ENCODE measurements at regions not wholly inside any gene's neighbourhood (a gene's known extent, or its start where the extent isn't known, plus 50 kb on each side); places are given as distances from the start of the nearest gene placed in this dataset.

- CTCF ChIA-PET: interaction anchor here (1.1 kb wide), 1 partner anchor 13 kb away, joined by 3 read pairs; no protein-coding TSS in a partner anchor
- DNase-seq (no peak), ATAC-seq (no peak)
- Mint-ChIP-seq H3K4me3 (no peak overlapping the region), H3K4me1 (peaks cover 0 to 11% (median 2%) of the 10 kb centered on the region in 7 donors), H3K9me3 (peaks cover 0 to under 1% (median 0%) of the 10 kb centered on the region in 11 donors), H3K27ac (no peak overlapping the region), H3K27me3 (peaks cover 0 to 4% (median 0%) of the 10 kb centered on the region in 5 donors), H3K36me3 (no peaks in the 10 kb centered on the region)
- H3K4me1 ChIP-seq (ENCODE audit: control insufficient read depth in 2 of 2, insufficient read depth in 2 of 2, low read length in 2 of 2): no peaks in the 10 kb centered on the region
- H3K36me3 ChIP-seq (ENCODE audit: control insufficient read depth in 2 of 3, insufficient read depth in 3 of 3, low read length in 3 of 3): no peaks in the 10 kb centered on the region
- no peak overlapping the region for H3K4me3 ChIP-seq (ENCODE audit: low read length)
- H3K27ac ChIP-seq (ENCODE audit: low read depth, low read length): no peak overlapping the region
- POLR2A ChIA-PET: no interaction called here
- H3K27me3 ChIP-seq (ENCODE audit: control insufficient read depth in 2 of 2, insufficient read depth in 2 of 2, low read length in 2 of 2): no peaks in the 10 kb centered on the region
- intact Hi-C loops (cut with micrococcal nuclease): no loop called here
- H3K9me3 ChIP-seq (ENCODE audit: control insufficient read depth in 2 of 3, low read length in 3 of 3): no peaks in the 10 kb centered on the region
Observed at GRCh38 chr21:15496911-15497310, 232.9 kb upstream of the USP25 start.

- no peak overlapping the region for H3K27ac Mint-ChIP-seq
- H3K4me3 Mint-ChIP-seq: no peak overlapping the region
- peaks cover 0 to 4% (median 0%) of the 10 kb centered on the region in 5 donors for H3K27me3 Mint-ChIP-seq
- no peak for ATAC-seq
- no peak overlapping the region for H3K4me3 ChIP-seq (ENCODE audit: low read length)
- no peaks in the 10 kb centered on the region for H3K36me3 Mint-ChIP-seq
- CTCF ChIA-PET: no interaction called here
- H3K27me3 ChIP-seq (ENCODE audit: control insufficient read depth in 2 of 2, insufficient read depth in 2 of 2, low read length in 2 of 2): no peaks in the 10 kb centered on the region
- H3K27ac ChIP-seq (ENCODE audit: low read depth, low read length): no peak overlapping the region
- H3K9me3 ChIP-seq (ENCODE audit: control insufficient read depth in 2 of 3, low read length in 3 of 3): no peaks in the 10 kb centered on the region
- POLR2A ChIA-PET: interaction anchor here (2.4 kb wide), 1 partner anchor 11 kb away, joined by 6 read pairs; no protein-coding TSS in a partner anchor
- H3K4me1 Mint-ChIP-seq: peaks cover 0 to 11% (median under 1%) of the 10 kb centered on the region in 7 donors
- intact Hi-C loops (cut with micrococcal nuclease): no loop called here
- H3K4me1 ChIP-seq (ENCODE audit: control insufficient read depth in 2 of 2, insufficient read depth in 2 of 2, low read length in 2 of 2): no peaks in the 10 kb centered on the region
- H3K9me3 Mint-ChIP-seq: peaks cover 0 to 5% (median 0%) of the 10 kb centered on the region in 11 donors
- DNase-seq: no peak
- no peaks in the 10 kb centered on the region for H3K36me3 ChIP-seq (ENCODE audit: control insufficient read depth in 2 of 3, insufficient read depth in 3 of 3, low read length in 3 of 3)
Observed at GRCh38 chr21:15498455-15498854, 231.3 kb upstream of the USP25 start.

GRCh38 chr21:15506086-15506485 is 223.7 kb upstream of the USP25 start:
- POLR2A ChIA-PET: no interaction called here
- H3K9me3 Mint-ChIP-seq: peaks cover 0 to 5% (median 0%) of the 10 kb centered on the region in 11 donors
- intact Hi-C loops (cut with micrococcal nuclease): no loop called here

GRCh38 chr21:15508554-15508953 is 221.2 kb upstream of the USP25 start:
- Histone ChIP-seq H3K4me3 (ENCODE audit: low read length) (no peak overlapping the region), H3K36me3 (ENCODE audit: control insufficient read depth in 2 of 3, insufficient read depth in 3 of 3, low read length in 3 of 3) (no peaks in the 10 kb centered on the region), H3K9me3 (ENCODE audit: control insufficient read depth in 2 of 3, low read length in 3 of 3) (no peaks in the 10 kb centered on the region), H3K27ac (ENCODE audit: low read depth, low read length) (no peak overlapping the region), H3K4me1 (ENCODE audit: control insufficient read depth in 2 of 2, insufficient read depth in 2 of 2, low read length in 2 of 2) (peaks cover 9 to 15% of the 10 kb centered on the region in 2 donors), H3K27me3 (ENCODE audit: control insufficient read depth in 2 of 2, insufficient read depth in 2 of 2, low read length in 2 of 2) (no peaks in the 10 kb centered on the region)
- no peak for DNase-seq
- ChIA-PET CTCF (interaction anchor here (1.7 kb wide), 1 partner anchor 26 kb away, joined by 6 read pairs; no protein-coding TSS in a partner anchor), POLR2A (interaction anchor here (1.6 to 1.9 kb wide), 2 partner anchors 9 to 444 kb away, joined by 4 to 6 read pairs; partner anchors contain the start of gene NRIP1)
- peak; percentile 60 for ATAC-seq
- intact Hi-C loops (cut with micrococcal nuclease): no loop called here
- peaks cover 0 to 13% (median 7%) of the 10 kb centered on the region in 7 donors for H3K4me1 Mint-ChIP-seq
- H3K27me3 Mint-ChIP-seq: no peaks in the 10 kb centered on the region
- no peak overlapping the region for H3K4me3 Mint-ChIP-seq
- peaks cover 0 to 4% (median 0%) of the 10 kb centered on the region in 5 donors for H3K36me3 Mint-ChIP-seq
- peaks cover 0 to 3% (median 0%) of the 10 kb centered on the region in 11 donors for H3K9me3 Mint-ChIP-seq
- H3K27ac Mint-ChIP-seq: no peak overlapping the region

More at GRCh38 chr21:15506086-15506485, 223.7 kb upstream of the USP25 start:
- Histone ChIP-seq H3K36me3 (ENCODE audit: control insufficient read depth in 2 of 3, insufficient read depth in 3 of 3, low read length in 3 of 3) (no peaks in the 10 kb centered on the region), H3K4me1 (ENCODE audit: control insufficient read depth in 2 of 2, insufficient read depth in 2 of 2, low read length in 2 of 2) (peaks cover 0 to 15% of the 10 kb centered on the region in 2 donors), H3K4me3 (ENCODE audit: low read length) (no peak overlapping the region), H3K27ac (ENCODE audit: low read depth, low read length) (no peak overlapping the region), H3K27me3 (ENCODE audit: control insufficient read depth in 2 of 2, insufficient read depth in 2 of 2, low read length in 2 of 2) (no peaks in the 10 kb centered on the region), H3K9me3 (ENCODE audit: control insufficient read depth in 2 of 3, low read length in 3 of 3) (no peaks in the 10 kb centered on the region)
- Mint-ChIP-seq H3K4me1 (peaks cover 0 to under 1% (median 0%) of the 10 kb centered on the region in 7 donors), H3K36me3 (peaks cover 0 to 4% (median 0%) of the 10 kb centered on the region in 5 donors), H3K27me3 (no peaks in the 10 kb centered on the region), H3K4me3 (no peak overlapping the region), H3K27ac (no peak overlapping the region)
- ATAC-seq (no peak), DNase-seq (no peak)
- CTCF ChIA-PET: interaction anchor here (1.1 kb wide), 1 partner anchor 23 kb away, joined by 3 read pairs; no protein-coding TSS in a partner anchor

- H3K27ac ChIP-seq (ENCODE audit: low read depth, low read length): peak overlapping the region; percentile 46
- Mint-ChIP-seq H3K4me3 (peak overlapping the region; percentile 59 to 76 (median 69)), H3K4me1 (peaks cover 16 to 54% (median 31%) of the 10 kb centered on the region in 7 donors), H3K27ac (peak overlapping the region; percentile 75 to 94 (median 87)), H3K27me3 (no peaks in the 10 kb centered on the region), H3K9me3 (peaks cover 0 to 11% (median 4%) of the 10 kb centered on the region in 11 donors), H3K36me3 (peaks cover 0 to 9% (median 3%) of the 10 kb centered on the region in 5 donors)
- no peaks in the 10 kb centered on the region for H3K36me3 ChIP-seq (ENCODE audit: control insufficient read depth in 2 of 3, insufficient read depth in 3 of 3, low read length in 3 of 3)
- ATAC-seq (peak; percentile 99), DNase-seq (peak in 8 of 9 donors; percentile 34 to 87 (median 82))
- H3K4me1 ChIP-seq (ENCODE audit: control insufficient read depth in 2 of 2, insufficient read depth in 2 of 2, low read length in 2 of 2): peaks cover 12 to 32% of the 10 kb centered on the region in 2 donors
- intact Hi-C loops (cut with micrococcal nuclease): loop anchor here (1.0 to 10.0 kb wide), 14 partner anchors 11 to 1998 kb away; partner anchors contain the start of genes HSPA13 (in 2 of the 2), CXADR (in 1 of the 2), NRIP1 (in 1 of the 2) and SAMSN1 (in 1 of the 2)
- peak overlapping the region; percentile 23 for H3K4me3 ChIP-seq (ENCODE audit: low read length)
- no peaks in the 10 kb centered on the region for H3K27me3 ChIP-seq (ENCODE audit: control insufficient read depth in 2 of 2, insufficient read depth in 2 of 2, low read length in 2 of 2)
- ChIA-PET CTCF (interaction anchor here (0.6 to 1.0 kb wide), 2 partner anchors 32 to 300 kb away, joined by 3 to 4 read pairs; no protein-coding TSS in a partner anchor), POLR2A (interaction anchor here (1.6 kb wide), 1 partner anchor 12 kb away, joined by 4 read pairs; no protein-coding TSS in a partner anchor)
- H3K9me3 ChIP-seq (ENCODE audit: control insufficient read depth in 2 of 3, low read length in 3 of 3): no peaks in the 10 kb centered on the region
Observed at GRCh38 chr21:15514073-15514946, 215.5 kb upstream of the USP25 start.

- ChIA-PET CTCF (interaction anchor here (0.9 to 2.5 kb wide), 4 partner anchors 11 to 216 kb away, joined by 3 to 9 read pairs (median 3); no protein-coding TSS in a partner anchor), POLR2A (no interaction called here)
- Mint-ChIP-seq H3K36me3 (peaks cover 0 to 9% (median 3%) of the 10 kb centered on the region in 5 donors), H3K9me3 (peaks cover 0 to 13% (median 4%) of the 10 kb centered on the region in 11 donors), H3K27me3 (no peaks in the 10 kb centered on the region), H3K27ac (peak overlapping the region in 2 of 9 donors; percentile 75 to 87), H3K4me3 (no peak overlapping the region), H3K4me1 (peaks cover 22 to 66% (median 40%) of the 10 kb centered on the region in 7 donors)
- DNase-seq: no peak
- no peak overlapping the region for H3K27ac ChIP-seq (ENCODE audit: low read depth, low read length)
- no peaks in the 10 kb centered on the region for H3K9me3 ChIP-seq (ENCODE audit: control insufficient read depth in 2 of 3, low read length in 3 of 3)
- H3K27me3 ChIP-seq (ENCODE audit: control insufficient read depth in 2 of 2, insufficient read depth in 2 of 2, low read length in 2 of 2): no peaks in the 10 kb centered on the region
- H3K4me1 ChIP-seq (ENCODE audit: control insufficient read depth in 2 of 2, insufficient read depth in 2 of 2, low read length in 2 of 2): peaks cover 12 to 40% of the 10 kb centered on the region in 2 donors
- H3K4me3 ChIP-seq (ENCODE audit: low read length): no peak overlapping the region
- no peak for ATAC-seq
- intact Hi-C loops (cut with micrococcal nuclease): loop anchor here (2.0 to 10.0 kb wide), 5 partner anchors 33 to 1997 kb away; partner anchors contain the start of genes CXADR (in 1 of the 2) and NRIP1 (in 1 of the 2)
- no peaks in the 10 kb centered on the region for H3K36me3 ChIP-seq (ENCODE audit: control insufficient read depth in 2 of 3, insufficient read depth in 3 of 3, low read length in 3 of 3)
Observed at GRCh38 chr21:15515908-15516307, 213.9 kb upstream of the USP25 start.
